Hematopoietic multipotent progenitor cell (in vitro differentiated cells): ENCODE measurements at regions not wholly inside any gene's neighbourhood (a gene's known extent, or its start where the extent isn't known, plus 50 kb on each side); places are given as distances from the start of the nearest gene placed in this dataset.
"Not testable (repeated sequence)": the region's sequence is repeated elsewhere in the genome, so short reads cannot be mapped to it uniquely, and the experiment has no call there.

Source experiments
- DNase-seq, 3 donors: peaks; one replicate each; pipeline ENCODE4 v3.0.0-alpha.2; 2011 to 2015; ENCODE audit warnings: low read depth in 2 of 3, low spot score in 2 of 3

DNA sequence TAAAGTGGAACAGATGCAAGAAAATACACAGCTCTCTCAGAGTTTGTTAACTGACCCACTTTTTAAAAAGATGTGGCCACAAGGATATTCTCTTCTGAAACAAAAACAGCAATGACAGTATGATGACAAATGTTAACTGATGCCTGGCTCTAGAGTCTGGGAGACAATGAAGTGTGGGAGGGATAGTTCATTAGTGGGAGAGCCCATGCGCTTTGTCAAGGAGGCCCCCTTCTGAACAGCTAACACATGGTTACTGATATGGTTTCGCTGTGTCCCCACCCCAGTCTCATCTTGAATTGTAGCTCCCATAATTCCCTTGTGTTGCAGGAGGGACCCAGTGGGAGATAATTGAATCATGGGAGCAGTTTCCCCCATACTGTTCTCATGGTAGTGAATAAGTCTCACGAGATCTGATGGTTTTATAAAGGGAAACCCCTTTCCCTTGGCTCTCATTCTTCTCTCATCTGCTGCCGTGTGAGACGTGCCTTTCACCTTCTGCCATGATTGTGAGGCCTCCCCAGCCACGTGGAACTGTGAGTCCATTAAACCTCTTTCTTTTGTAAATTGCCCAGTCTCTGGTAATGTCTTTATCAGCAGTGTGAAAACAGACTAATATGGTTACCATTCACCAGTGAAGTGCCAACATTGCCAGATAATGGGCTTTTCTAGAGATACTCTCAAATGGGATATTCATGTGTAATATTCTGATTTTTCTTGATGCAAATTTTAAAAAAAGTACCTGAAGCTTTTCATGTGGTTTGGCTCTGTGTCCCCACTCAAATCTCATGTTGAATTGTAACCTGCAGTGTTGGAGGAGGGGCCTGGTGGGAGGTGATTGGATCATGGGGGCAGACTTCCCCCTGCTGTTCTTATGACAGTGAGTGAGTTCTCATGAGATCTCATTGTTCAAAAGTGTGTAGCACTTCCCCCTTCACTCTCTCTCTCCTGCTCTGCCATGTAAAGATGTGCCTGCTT lies 435.8 kb downstream of the SHISA9 start:
- DNase-seq: not testable (repeated sequence)

DNA sequence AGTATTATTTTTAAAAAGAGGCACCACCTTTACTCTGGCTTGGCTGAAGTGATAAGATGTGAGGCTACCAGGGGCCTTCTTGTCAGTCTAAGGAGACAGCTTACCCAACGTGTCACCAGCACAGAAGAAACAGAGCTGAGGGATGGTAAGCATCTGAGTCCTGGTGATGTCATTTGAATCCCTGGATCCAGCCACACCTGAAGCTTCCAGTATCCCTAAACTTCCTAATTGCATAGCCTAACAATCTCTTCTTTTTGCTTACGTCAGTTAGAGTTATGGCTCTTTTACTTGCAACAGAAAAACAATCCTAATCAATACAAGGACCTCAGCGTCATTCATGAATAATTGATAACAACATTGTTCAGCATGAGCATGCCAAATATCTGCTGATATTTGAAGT lies 436.6 kb downstream of the SHISA9 start:
- DNase-seq: no peak

GRCh38 chr16:13342675-13343074 lies 441.3 kb downstream of the SHISA9 start:
- no peak for DNase-seq

DNA sequence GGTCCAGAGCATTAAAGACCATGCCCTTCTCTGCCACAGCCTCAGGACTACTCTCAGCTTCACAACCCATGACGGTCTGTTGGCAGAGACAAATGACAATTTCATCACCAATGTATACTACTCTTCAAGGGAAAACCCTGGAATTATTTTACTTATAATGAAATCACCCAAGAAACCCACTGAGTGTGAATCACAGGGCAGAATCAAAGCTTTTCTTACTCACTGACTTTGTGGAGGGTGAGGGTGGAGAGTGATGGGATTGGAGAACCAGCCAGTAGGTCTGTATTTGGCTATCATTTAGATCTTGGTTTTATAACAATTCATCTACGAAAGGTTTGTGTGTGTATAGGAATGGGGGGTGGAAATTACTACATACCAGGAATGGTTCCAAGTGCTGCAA lies 442.6 kb downstream of the SHISA9 start:
- no peak for DNase-seq

DNA sequence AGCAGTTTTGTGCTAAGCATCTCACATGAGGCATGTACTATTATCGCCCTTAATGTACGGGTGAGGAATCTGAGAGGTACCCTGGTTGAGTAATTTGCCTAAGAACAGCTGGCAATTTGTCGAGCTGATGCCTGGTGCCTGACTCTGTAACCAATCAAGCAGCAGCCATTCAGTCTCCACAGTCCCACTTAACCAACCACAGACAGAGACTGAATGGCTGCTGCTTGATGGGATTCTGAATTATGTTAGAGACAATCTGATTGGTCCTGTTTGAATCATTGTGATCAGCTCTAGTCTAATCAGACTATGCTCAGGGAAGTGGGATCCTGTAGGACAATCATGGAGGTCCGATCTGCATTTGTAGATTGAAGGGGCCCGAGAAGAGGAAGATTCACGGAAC lies 447.0 kb downstream of the SHISA9 start:
- no peak for DNase-seq

DNA sequence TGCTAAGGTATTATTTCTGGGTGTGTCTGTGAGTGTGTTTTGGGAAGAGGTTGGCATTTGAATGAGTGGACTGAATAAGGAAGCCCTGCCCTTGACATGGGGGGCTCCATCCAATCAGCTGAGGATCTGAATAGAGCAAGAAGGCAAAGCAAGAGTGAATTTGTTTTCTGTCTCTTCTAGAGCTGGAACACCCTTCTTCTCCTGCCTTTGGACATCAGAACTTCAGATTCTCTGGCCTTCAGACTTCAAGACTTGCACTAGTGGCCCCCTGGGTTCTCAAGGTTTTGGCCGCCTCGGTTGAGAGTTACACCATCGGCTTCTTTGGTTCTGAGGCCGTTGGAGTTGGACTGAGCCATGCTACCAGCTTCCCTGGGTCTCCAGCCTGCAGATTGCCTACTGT lies 448.6 kb downstream of the SHISA9 start:
- no peak for DNase-seq

DNA sequence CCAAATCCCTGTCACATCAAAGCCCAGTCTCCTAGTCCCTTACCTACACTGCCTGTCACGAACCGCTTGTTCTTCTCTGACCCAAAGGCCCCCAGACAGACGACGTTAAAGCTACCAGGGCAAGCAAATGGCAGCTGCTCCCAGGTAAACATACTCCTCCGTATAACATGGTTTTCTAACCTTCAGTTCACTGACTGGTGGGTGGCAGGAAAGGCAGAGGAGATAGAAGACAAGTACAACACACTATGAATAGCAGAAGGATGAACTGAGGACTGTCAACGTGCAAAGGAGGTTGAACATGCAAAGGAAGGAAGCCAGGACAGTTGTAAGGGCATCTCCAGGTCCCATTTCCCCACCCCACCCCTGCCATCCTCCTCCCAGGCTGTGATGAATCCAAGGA lies 449.8 kb downstream of the SHISA9 start:
- no peak for DNase-seq

DNA sequence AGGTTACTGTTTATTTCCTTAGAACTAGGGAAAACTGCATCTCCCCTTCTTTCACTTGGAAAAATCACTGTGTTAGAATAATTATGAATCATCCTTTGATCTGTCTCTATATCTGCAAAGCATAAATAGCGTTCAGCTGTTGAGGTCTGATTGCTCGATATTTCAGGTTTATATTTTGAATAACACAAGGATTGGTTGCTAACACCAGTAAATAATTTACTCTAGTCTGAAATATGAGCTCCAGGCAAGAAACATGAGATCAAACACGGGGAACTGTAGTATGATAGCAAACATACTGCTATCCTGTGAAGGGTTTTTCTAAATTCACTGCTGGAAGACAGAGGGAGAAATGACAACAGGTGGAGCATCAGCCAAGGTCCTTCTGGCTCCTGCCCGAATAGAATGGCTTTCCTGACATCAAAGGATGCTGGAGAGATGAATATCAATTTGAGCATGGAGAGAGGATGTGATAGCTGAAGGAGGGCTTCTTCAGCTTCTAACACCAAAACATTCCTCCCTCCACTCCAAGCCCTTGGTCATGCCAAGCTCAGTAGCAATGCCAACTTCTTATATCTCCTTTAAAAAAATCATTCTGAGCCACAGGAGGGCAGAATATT lies 450.3 kb downstream of the SHISA9 start:
- DNase-seq: no peak

DNA sequence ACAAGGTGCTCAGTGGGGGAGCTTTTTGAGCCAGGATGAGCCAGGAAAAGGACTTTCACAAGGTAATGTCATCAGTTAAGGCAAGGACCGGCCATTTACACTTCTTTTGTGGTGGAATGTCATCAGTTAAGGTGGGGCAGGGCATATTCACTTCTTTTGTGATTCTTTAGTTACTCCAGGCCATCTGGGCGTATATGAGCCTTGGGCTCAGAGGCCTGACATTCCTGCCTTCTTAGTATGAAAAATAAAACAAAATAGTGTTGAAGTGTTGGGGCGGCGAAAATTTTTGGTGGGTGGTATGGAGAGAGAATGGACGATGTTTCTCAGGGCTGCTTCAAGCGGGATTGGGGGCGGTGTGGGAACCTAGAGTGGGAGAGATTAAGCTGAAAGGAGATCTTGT lies 451.4 kb downstream of the SHISA9 start:
- DNase-seq: not testable (repeated sequence)

DNA sequence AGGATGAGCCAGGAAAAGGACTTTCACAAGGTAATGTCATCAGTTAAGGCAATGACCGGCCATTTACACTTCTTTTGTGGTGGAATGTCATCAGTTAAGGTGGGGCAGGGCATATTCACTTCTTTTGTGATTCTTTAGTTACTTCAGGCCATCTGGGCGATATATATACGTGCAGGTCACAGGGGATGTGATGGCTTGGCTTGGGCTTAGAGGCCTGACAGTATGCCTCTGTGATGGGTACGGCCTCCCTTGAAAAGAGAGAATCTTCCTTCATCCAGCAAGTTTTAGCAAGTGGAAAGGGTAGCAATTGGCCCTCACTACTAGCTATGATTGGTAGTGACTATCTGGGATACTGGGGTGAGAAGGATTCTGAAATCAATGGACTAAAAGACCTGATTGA lies 456.4 kb downstream of the SHISA9 start:
- DNase-seq: not testable (repeated sequence)

DNA sequence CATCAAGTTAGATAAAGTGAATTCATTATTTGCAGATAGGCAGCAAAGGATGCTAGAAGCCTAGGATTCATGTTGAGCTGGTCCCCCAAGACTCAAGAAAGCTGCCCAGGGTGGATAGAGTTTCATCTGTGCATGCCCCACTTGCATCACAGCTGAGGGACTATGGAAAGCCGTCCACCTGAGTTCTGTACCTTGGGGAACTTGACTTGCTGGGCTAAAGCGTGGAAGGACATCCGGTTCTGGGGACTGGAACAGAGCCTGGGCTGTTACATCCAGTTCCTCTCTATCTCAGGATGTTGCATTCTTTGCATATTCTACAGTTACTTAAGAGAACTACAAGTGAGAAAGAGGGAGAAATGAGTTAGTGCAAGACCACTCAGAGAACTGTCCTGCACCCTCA lies 458.4 kb downstream of the SHISA9 start:
- no peak for DNase-seq

DNA sequence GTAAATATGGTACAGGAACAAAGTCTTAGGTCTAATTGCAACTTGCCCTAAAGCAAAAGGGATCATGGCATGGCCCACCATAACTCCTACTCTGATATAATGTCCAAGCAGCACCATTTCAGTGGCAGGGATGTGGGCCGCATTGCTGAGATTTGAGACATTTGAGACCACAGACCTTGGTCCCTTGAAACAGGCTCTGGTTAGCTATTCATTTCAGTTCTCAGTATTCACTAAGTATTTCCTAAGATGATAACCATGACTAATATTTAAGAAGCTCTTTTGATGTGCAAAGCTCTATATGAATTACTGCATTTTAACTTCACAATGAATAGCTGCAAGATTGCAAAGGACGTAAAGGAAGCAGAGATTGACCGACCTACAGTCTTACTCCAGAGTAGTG lies 471.0 kb downstream of the SHISA9 start:
- DNase-seq: no peak

DNA sequence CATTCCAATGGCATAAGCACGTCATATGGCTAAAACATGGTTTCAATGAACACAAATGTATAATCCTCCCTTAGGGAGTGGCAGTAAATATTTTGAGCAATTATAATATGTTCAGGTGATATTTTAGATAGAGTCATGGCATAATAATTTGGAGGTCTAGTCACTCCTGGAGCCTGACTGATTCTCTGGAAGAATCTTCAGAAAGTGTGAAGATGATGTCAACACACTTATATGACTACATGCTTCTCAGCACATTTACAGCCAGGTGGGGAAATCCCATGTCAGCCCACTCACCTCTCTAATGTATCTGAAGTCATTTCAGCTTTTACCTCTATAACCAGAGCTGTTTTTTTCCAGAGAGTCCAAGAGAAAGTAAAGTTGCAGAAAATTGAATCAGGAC lies 474.8 kb downstream of the SHISA9 start:
- no peak for DNase-seq

DNA sequence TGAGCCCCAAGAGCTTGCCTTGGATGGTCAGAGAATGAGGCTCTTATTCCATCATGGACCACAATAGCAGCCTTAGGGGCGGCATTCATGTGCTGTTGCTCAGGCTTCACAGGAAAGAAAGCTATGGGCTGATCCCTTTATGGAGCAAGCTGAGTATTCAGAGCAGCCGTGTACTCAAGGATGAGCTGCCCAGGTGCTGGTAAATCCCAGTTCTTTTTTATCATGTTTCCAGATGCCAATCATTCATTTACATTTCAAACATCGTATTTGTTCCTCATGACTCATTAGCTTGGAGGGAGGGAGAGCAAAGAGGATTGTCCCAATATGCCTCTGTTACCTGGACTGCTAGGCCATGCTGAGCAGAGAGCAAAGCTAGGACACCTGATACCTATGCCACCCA lies 475.7 kb downstream of the SHISA9 start:
- DNase-seq: no peak

- DNase-seq: no peak
Measured at GRCh38 chr16:13378151-13378550, 476.8 kb downstream of the SHISA9 start.

DNA sequence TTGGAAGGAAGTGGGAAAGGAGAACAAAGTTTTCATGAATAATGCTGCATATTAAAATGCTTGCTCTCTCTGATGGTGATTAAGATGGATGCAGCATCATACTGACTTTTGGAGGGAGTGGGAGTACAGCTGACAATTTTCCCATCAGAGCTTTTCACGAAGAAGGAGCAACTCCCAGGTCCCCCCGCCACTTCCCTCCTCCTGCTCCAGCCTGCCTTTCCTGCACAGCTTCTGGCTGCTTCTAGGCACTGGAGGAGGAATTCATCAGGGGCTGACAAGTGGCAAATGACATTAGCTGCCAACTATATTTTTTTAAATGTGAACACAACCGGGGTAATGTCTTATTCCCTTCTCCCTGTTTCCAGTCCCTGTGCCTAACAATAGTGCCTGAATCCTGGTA lies 477.9 kb downstream of the SHISA9 start:
- no peak for DNase-seq

GRCh38 chr16:13385156-13386040 lies 484.0 kb downstream of the SHISA9 start:
- not testable (repeated sequence) for DNase-seq

- DNase-seq: no peak
Measured at GRCh38 chr16:13390093-13390985, 488.9 kb downstream of the SHISA9 start.

DNA sequence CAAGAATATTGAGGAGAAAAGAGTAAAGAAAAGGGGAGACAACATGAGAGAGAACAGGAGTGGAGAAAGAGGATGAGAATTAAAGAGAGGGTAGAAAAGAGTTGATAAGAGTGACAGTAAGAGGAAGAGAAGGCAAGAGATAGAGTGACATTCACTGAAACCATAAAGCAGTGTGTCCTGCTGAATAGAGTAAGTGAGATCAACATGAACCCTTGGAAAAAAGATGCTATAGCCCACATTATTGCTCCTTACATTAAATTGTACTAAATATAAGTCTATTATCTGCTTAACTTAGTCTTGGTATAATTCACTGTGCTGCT lies 489.5 kb downstream of the SHISA9 start:
- DNase-seq: no peak

- no peak for DNase-seq
Measured at GRCh38 chr16:13391337-13391736, 489.9 kb downstream of the SHISA9 start.
